Keratinocyte (primary cell): ENCODE measurements at regions not wholly inside any gene's neighbourhood (a gene's known extent, or its start where the extent isn't known, plus 50 kb on each side); places are given as distances from the start of the nearest gene placed in this dataset.

Source experiments
- CTCF ChIP-seq, 3 experiments: IDR thresholded peaks in 1 of 3; conservative IDR thresholded peaks in 1 of 3; optimal IDR thresholded peaks in 1 of 3; 2 replicates in 2 of 3; 3 replicates in 1 of 3; pipeline versions ENCODE3 to v1.5.1; 2011; ENCODE audit warnings: low read length in 3 of 3, mild to moderate bottlenecking in 3 of 3, moderate library complexity in 2 of 3, control low read depth in 1 of 3, inconsistent platforms in 1 of 3; ENCODE audit not compliant: insufficient read depth in 2 of 3; ENCODE audit errors: extremely low read depth in 1 of 3
- EZH2 ChIP-seq: IDR thresholded peaks from one replicate; pipeline ENCODE4 v1.6.1; 2012; ENCODE audit warnings: inconsistent platforms, mild to moderate bottlenecking, low read length, moderate library complexity

- TF ChIP-seq CTCF (optimal IDR thresholded peaks at IDR 0.05 in 1 of 3, IDR thresholded peaks at IDR 0.05 in 1 of 3, conservative IDR thresholded peaks at IDR 0.05 in 1 of 3; ENCODE audit: extremely low read depth in 1 of 3, insufficient read depth in 2 of 3, low read length in 3 of 3) (no peak), EZH2 (no peak)
Observed at GRCh38 chr3:22671848-22672247, 531.3 kb upstream of the UBE2E2 start.
